Esophagus muscularis mucosa (tissue), 4 donors: ENCODE measurements at regions not wholly inside any gene's neighbourhood (a gene's known extent, or its start where the extent isn't known, plus 50 kb on each side); places are given as distances from the start of the nearest gene placed in this dataset.

Experiments used
- DNase-seq: peaks from one replicate; pipeline ENCODE4 v3.0.0-alpha.2; 2017; ENCODE audit errors: extremely low spot score
- H3K27ac ChIP-seq, 4 donors: fragments of 200-600 bp; sonication (generic); replicated peaks in 1 of 4; 1 replicate in 3 of 4; 2 replicates in 1 of 4; pipeline ENCODE4 v1.5.1; 2016 to 2019; ENCODE audit warnings: mild to moderate bottlenecking in 1 of 4
- H3K27me3 ChIP-seq, 4 donors: fragments of 200-600 bp; sonication (generic); one replicate each; pipeline versions ENCODE4 v1.5.1 to v1.6.0; 2016 to 2019
- H3K36me3 ChIP-seq, 4 donors: fragments of 200-600 bp; sonication (generic); one replicate each; pipeline ENCODE4 v1.5.1; 2016 to 2019
- H3K4me1 ChIP-seq, 4 donors: fragments of 200-600 bp; sonication (generic); one replicate each; pipeline ENCODE4 v1.5.1; 2016 to 2019
- H3K4me3 ChIP-seq, 4 donors: fragments of 200-600 bp; sonication (generic); 1 replicate in 2 of 4; 2 replicates in 2 of 4; pipeline ENCODE4 v1.5.1; 2016 to 2019; ENCODE audit warnings: mild to moderate bottlenecking in 4 of 4, moderate library complexity in 1 of 4
- H3K9me3 ChIP-seq, 4 donors: fragments of 200-600 bp; sonication (generic); 1 replicate in 3 of 4; 2 replicates in 1 of 4; pipeline ENCODE4 v1.5.1; 2016 to 2019
- CTCF ChIP-seq, 3 experiments: fragments of 200-600 bp in 2 of 3; fragments of 450-650 bp in 1 of 3; sonication (generic) in 2 of 3; IDR thresholded peaks; one replicate each; pipeline ENCODE4 v1.5.1; 2017 to 2019; ENCODE audit warnings: antibody characterized with exemption in 3 of 3, mild to moderate bottlenecking in 2 of 3, moderate library complexity in 1 of 3
- EP300 ChIP-seq: sonication (generic); formaldehyde crosslinking; IDR thresholded peaks from one replicate; pipeline ENCODE4 v1.6.1; 2017; ENCODE audit warnings: antibody characterized with exemption
- POLR2A ChIP-seq: fragments of 450-650 bp; IDR thresholded peaks from one replicate; pipeline ENCODE4 v1.6.1; 2017; ENCODE audit warnings: antibody characterized with exemption, moderate library complexity, mild to moderate bottlenecking, low read depth
- POLR2AphosphoS5 ChIP-seq, 2 donors: sonication (generic); formaldehyde crosslinking; IDR thresholded peaks; one replicate each; pipeline ENCODE4 v1.6.1; 2017; ENCODE audit warnings: antibody characterized with exemption in 2 of 2
- WGBS: methylation state at CpG from one replicate; pipeline ENCODE4 v1.1.5; 2018; 5-methylcytosine and 5-hydroxymethylcytosine counted together
- intact Hi-C: fragments of 100-400 bp; cut with DNase I; formaldehyde crosslinking; loops from one replicate; pipeline ENCODE4 v1.15.1; 2023

- Histone ChIP-seq H3K4me1 (peaks cover 0 to 7% (median 0%) of the 10 kb centered on the region in 4 donors), H3K4me3 (no peak overlapping the region), H3K9me3 (no peaks in the 10 kb centered on the region), H3K27ac (no peak overlapping the region), H3K27me3 (no peaks in the 10 kb centered on the region), H3K36me3 (no peaks in the 10 kb centered on the region)
- DNase-seq = no peak
- intact Hi-C loops = no loop called here
- 43% methylated on average over 6 of the region's 6 CpGs for WGBS
- TF ChIP-seq EP300 (no peak), POLR2A (no peak), CTCF (IDR thresholded peaks at IDR 0.05) (no peak)
Measured at GRCh38 chr2:18136881-18137475, 258.5 kb downstream of the KCNS3 start.

GRCh38 chr2:18133310-18133709 is 254.8 kb downstream of the KCNS3 start:
- Histone ChIP-seq H3K4me3 (no peak overlapping the region), H3K27me3 (no peaks in the 10 kb centered on the region), H3K9me3 (no peaks in the 10 kb centered on the region), H3K4me1 (peaks cover 0 to 7% (median 0%) of the 10 kb centered on the region in 4 donors), H3K36me3 (no peaks in the 10 kb centered on the region), H3K27ac (no peak overlapping the region)
- intact Hi-C loops = no loop called here
- DNase-seq = no peak
- TF ChIP-seq EP300 = no peak
- no peak for TF ChIP-seq POLR2A
- TF ChIP-seq POLR2AphosphoS5 (IDR thresholded peaks at IDR 0.05) = no peak
- no peak for TF ChIP-seq CTCF (IDR thresholded peaks at IDR 0.05)

- intact Hi-C loops = no loop called here
- no peak for TF ChIP-seq POLR2AphosphoS5 (IDR thresholded peaks at IDR 0.05)
- TF ChIP-seq CTCF (IDR thresholded peaks at IDR 0.05) = no peak
- no peak for TF ChIP-seq POLR2A
- TF ChIP-seq EP300 = no peak
- 63% methylated on average over 3 of the region's 3 CpGs for WGBS
Measured at GRCh38 chr2:18132697-18133096, 254.2 kb downstream of the KCNS3 start.

GRCh38 chr2:18131761-18132160 is 253.3 kb downstream of the KCNS3 start:
- intact Hi-C loops = no loop called here
- Histone ChIP-seq H3K4me1 (no peaks in the 10 kb centered on the region), H3K9me3 (no peaks in the 10 kb centered on the region), H3K36me3 (no peaks in the 10 kb centered on the region), H3K27ac (no peak overlapping the region), H3K27me3 (no peaks in the 10 kb centered on the region), H3K4me3 (no peak overlapping the region)
- TF ChIP-seq EP300 (no peak), CTCF (IDR thresholded peaks at IDR 0.05) (no peak), POLR2A (no peak), POLR2AphosphoS5 (IDR thresholded peaks at IDR 0.05) (no peak)
- no peak for DNase-seq
- 83% methylated on average over 1 of the region's 1 CpG for WGBS

More at GRCh38 chr2:18132697-18133096, 254.2 kb downstream of the KCNS3 start:
- no peak for DNase-seq
- Histone ChIP-seq H3K9me3 (no peaks in the 10 kb centered on the region), H3K4me1 (peaks cover 0 to 6% (median 0%) of the 10 kb centered on the region in 4 donors), H3K27ac (no peak overlapping the region), H3K27me3 (no peaks in the 10 kb centered on the region), H3K36me3 (no peaks in the 10 kb centered on the region), H3K4me3 (no peak overlapping the region)

- Histone ChIP-seq H3K27ac (no peak overlapping the region), H3K9me3 (no peaks in the 10 kb centered on the region), H3K36me3 (no peaks in the 10 kb centered on the region), H3K4me3 (no peak overlapping the region), H3K4me1 (peaks cover 0 to 3% (median 1%) of the 10 kb centered on the region in 4 donors), H3K27me3 (no peaks in the 10 kb centered on the region)
- intact Hi-C loops = no loop called here
- DNase-seq = no peak
- no peak for TF ChIP-seq EP300
- no peak for TF ChIP-seq POLR2AphosphoS5 (IDR thresholded peaks at IDR 0.05)
- TF ChIP-seq POLR2A = no peak
- no peak for TF ChIP-seq CTCF (IDR thresholded peaks at IDR 0.05)
Measured at GRCh38 chr2:18129348-18129747, 250.9 kb downstream of the KCNS3 start.
